ENCODE measurements at regions not wholly inside any gene's neighbourhood (a gene's known extent, or its start where the extent isn't known, plus 50 kb on each side); places are given as distances from the start of the nearest gene placed in this dataset.
"Not testable (repeated sequence)": the region's sequence is repeated elsewhere in the genome, so short reads cannot be mapped to it uniquely, and the experiment has no call there.

DNA sequence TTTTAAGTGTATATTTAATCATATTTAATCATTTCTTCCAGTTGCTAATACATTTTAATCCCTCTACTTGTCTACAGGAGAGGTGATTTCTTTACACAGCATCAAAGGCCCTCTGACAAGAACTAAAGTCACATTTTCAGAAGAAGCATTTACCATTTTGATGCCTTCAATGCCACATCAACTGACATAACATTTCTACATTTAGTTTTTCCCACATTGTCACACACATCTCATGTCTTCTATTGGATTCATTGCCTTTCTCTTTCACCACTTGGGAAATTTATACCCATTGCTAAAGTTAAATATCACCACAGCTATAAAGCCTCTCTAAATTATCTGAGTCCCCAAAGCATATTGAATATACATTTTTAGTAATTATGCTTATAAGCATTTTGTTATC lies 1907.5 kb upstream of the CDH9 start:
- Mint-ChIP-seq H3K27ac (no peak overlapping the region), H3K36me3 (ENCODE audit: insufficient read depth in 1 of 3, low read depth in 3 of 3) (peaks cover 0 to 2% (median 0%) of the 10 kb centered on the region in 3 experiments; a peak in 3 of 7 replicates), H3K4me3 (no peak overlapping the region), H3K27me3 (ENCODE audit: low read depth) (no peaks in the 10 kb centered on the region), H3K4me1 (no peaks in the 10 kb centered on the region), H3K9me3 (no peaks in the 10 kb centered on the region; a peak in 2 of 5 replicates)
- H4K91ac ChIP-seq (ENCODE audit: insufficient read length, low read depth, low read length) = no peak overlapping the region
- no peak overlapping the region for H3K18ac ChIP-seq (ENCODE audit: insufficient read length, low read depth, low read length)
- H3K79me2 ChIP-seq (ENCODE audit: insufficient read depth, low read length) = no peaks in the 10 kb centered on the region
- no peak overlapping the region for H3T11ph ChIP-seq (ENCODE audit: low read length)
- H2BK20ac ChIP-seq (ENCODE audit: low read depth, low read length, poor library complexity, severe bottlenecking) = no peak overlapping the region
- no peaks in the 10 kb centered on the region for H3K4me1 ChIP-seq (ENCODE audit: insufficient read depth, low read length)
- H2BK120ac ChIP-seq (ENCODE audit: low read depth, low read length, poor library complexity, severe bottlenecking) = no peak overlapping the region
- H4K8ac ChIP-seq (replicated peaks; ENCODE audit: insufficient read length, low read depth, low read length) = no peak overlapping the region
- H3K4ac ChIP-seq (ENCODE audit: low read depth, low read length) = no peak overlapping the region
- no peak overlapping the region for H3K9ac ChIP-seq (ENCODE audit: extremely low read depth, insufficient read length, low read length)
- no peak overlapping the region for H2AK5ac ChIP-seq (ENCODE audit: insufficient read length, low read length)
- TF ChIP-seq, protein P1, sequence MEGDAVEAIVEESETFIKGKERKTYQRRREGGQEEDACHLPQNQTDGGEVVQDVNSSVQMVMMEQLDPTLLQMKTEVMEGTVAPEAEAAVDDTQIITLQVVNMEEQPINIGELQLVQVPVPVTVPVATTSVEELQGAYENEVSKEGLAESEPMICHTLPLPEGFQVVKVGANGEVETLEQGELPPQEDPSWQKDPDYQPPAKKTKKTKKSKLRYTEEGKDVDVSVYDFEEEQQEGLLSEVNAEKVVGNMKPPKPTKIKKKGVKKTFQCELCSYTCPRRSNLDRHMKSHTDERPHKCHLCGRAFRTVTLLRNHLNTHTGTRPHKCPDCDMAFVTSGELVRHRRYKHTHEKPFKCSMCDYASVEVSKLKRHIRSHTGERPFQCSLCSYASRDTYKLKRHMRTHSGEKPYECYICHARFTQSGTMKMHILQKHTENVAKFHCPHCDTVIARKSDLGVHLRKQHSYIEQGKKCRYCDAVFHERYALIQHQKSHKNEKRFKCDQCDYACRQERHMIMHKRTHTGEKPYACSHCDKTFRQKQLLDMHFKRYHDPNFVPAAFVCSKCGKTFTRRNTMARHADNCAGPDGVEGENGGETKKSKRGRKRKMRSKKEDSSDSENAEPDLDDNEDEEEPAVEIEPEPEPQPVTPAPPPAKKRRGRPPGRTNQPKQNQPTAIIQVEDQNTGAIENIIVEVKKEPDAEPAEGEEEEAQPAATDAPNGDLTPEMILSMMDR (conservative IDR thresholded peaks at IDR 0.05) = no peak
- no peak overlapping the region for H2BK12ac ChIP-seq (ENCODE audit: insufficient read length, low read depth, low read length)
- H3K27ac ChIP-seq (ENCODE audit: insufficient read length, low read depth, low read length) = no peak overlapping the region
- H3K79me1 ChIP-seq (ENCODE audit: insufficient read depth, low read depth, low read length, poor library complexity, severe bottlenecking) = no peaks in the 10 kb centered on the region
- DNase-seq = no peak
- H2BK5ac ChIP-seq (ENCODE audit: insufficient read length, low read length) = no peak overlapping the region
- H2BK15ac ChIP-seq (ENCODE audit: low read depth, low read length) = no peak overlapping the region
- no peak overlapping the region for H3K14ac ChIP-seq (ENCODE audit: insufficient read depth, low read length)
- no peaks in the 10 kb centered on the region for H4K20me1 ChIP-seq (ENCODE audit: control insufficient read depth, insufficient read depth, insufficient read length)
- no peaks in the 10 kb centered on the region for H3K9me3 ChIP-seq (ENCODE audit: control insufficient read depth, low read depth, low read length)
- H3K27me3 ChIP-seq (ENCODE audit: insufficient read depth, low read length) = no peaks in the 10 kb centered on the region
- H4K5ac ChIP-seq (ENCODE audit: insufficient read length, low read depth, low read length) = no peak overlapping the region
- no peak overlapping the region for H2AFZ ChIP-seq (ENCODE audit: low read length)
- H3K56ac ChIP-seq (ENCODE audit: insufficient read length, low read depth, low read length) = no peak overlapping the region
- H3K4me2 ChIP-seq (ENCODE audit: insufficient read depth, insufficient read length, low read length) = no peak overlapping the region
- no peak overlapping the region for H3K23ac ChIP-seq (ENCODE audit: insufficient read length, low read depth, low read length)
- no peaks in the 10 kb centered on the region for H3K23me2 ChIP-seq (ENCODE audit: insufficient read length, low read depth, low read length, poor library complexity, severe bottlenecking)

GRCh38 chr5:28929366-28929765 lies 1891.0 kb upstream of the CDH9 start:
- not testable (repeated sequence) for H3K14ac ChIP-seq (ENCODE audit: insufficient read depth, low read length); H4K91ac ChIP-seq (ENCODE audit: insufficient read length, low read depth, low read length); H3K27ac Mint-ChIP-seq; H3K79me1 ChIP-seq (ENCODE audit: insufficient read depth, low read depth, low read length, poor library complexity, severe bottlenecking); H2BK120ac ChIP-seq (ENCODE audit: low read depth, low read length, poor library complexity, severe bottlenecking); H3K27me3 Mint-ChIP-seq (ENCODE audit: low read depth); H3K23me2 ChIP-seq (ENCODE audit: insufficient read length, low read depth, low read length, poor library complexity, severe bottlenecking); H3K4me3 Mint-ChIP-seq; DNase-seq; H3K4ac ChIP-seq (ENCODE audit: low read depth, low read length); H2BK12ac ChIP-seq (ENCODE audit: insufficient read length, low read depth, low read length); H4K5ac ChIP-seq (ENCODE audit: insufficient read length, low read depth, low read length); H3K23ac ChIP-seq (ENCODE audit: insufficient read length, low read depth, low read length); H4K8ac ChIP-seq (replicated peaks; ENCODE audit: insufficient read length, low read depth, low read length); H3K18ac ChIP-seq (ENCODE audit: insufficient read length, low read depth, low read length); H3K56ac ChIP-seq (ENCODE audit: insufficient read length, low read depth, low read length); H3K4me1 Mint-ChIP-seq; H2BK5ac ChIP-seq (ENCODE audit: insufficient read length, low read length); H2AK5ac ChIP-seq (ENCODE audit: insufficient read length, low read length); H2BK20ac ChIP-seq (ENCODE audit: low read depth, low read length, poor library complexity, severe bottlenecking); H2AFZ ChIP-seq (ENCODE audit: low read length); H2BK15ac ChIP-seq (ENCODE audit: low read depth, low read length); H3K27me3 ChIP-seq (ENCODE audit: insufficient read depth, low read length); H3K27ac ChIP-seq (ENCODE audit: insufficient read length, low read depth, low read length); H3T11ph ChIP-seq (ENCODE audit: low read length); H3K4me2 ChIP-seq (ENCODE audit: insufficient read depth, insufficient read length, low read length); H3K79me2 ChIP-seq (ENCODE audit: insufficient read depth, low read length); H3K9me3 ChIP-seq (ENCODE audit: control insufficient read depth, low read depth, low read length); H3K9ac ChIP-seq (ENCODE audit: extremely low read depth, insufficient read length, low read length); H3K4me1 ChIP-seq (ENCODE audit: insufficient read depth, low read length); H4K20me1 ChIP-seq (ENCODE audit: control insufficient read depth, insufficient read depth, insufficient read length)
- no CpG with 5 or more reads among the region's 24 CpGs for WGBS (ENCODE audit: extremely low coverage, insufficient read length, low lambda C conversion rate)
- Mint-ChIP-seq H3K36me3 (ENCODE audit: insufficient read depth in 1 of 3, low read depth in 3 of 3) (peaks cover 3 to 26% (median 6%) of the 10 kb centered on the region in 3 experiments), H3K9me3 (peaks cover 11 to 20% of the 10 kb centered on the region in 2 experiments)

Data from H9 (cell line).